Stimulated activated CD4-positive, alpha-beta T cell treated with anti-CD3 and anti-CD28 coated beads, Interleukin-1b, Interleukin-23, amount 100 ng/mL, for 1 hour (primary cell): ENCODE measurements at regions not wholly inside any gene's neighbourhood (a gene's known extent, or its start where the extent isn't known, plus 50 kb on each side); places are given as distances from the start of the nearest gene placed in this dataset.

ENCODE experiments used
- DNase-seq, 2 donors: peaks; one replicate each; pipeline ENCODE4 v3.0.0-alpha.2; 2020; ENCODE audit warnings: low read depth in 2 of 2

DNA sequence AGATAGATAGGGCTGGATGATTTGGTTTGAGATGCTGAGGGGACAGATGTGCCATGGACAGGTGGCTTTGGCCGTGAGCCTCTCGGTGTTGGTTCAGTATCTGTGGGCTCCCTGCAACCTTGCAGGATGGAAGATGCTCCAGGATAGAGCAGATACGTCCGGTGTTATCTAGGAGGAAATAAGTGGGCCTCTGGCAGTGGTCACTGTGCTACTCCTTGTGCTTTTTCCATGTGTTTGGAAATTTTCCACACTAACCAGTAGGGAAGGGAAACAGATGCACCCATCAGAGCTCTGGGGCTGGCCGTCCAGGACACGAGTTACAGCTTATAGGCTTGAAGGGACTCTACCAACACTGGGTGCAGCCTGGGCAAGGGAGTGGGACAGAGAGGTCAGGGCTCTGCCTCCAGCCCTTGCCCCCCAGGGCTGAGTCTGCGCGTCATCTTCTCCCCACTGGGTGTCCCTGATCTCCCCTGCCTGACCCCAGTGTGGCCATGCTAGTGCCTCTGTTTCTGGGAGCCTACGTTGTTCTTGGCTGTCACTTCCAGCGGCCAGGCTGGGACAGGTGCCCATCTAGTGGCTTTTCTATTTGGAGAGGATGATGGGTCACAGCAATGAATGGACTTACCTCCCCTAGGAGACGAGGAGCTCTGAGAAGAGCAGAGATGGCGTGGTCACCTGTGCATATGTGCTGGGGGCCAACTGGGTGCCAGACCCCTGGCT lies 166.9 kb downstream of the SEC14L1 start:
- no peak for DNase-seq

DNA sequence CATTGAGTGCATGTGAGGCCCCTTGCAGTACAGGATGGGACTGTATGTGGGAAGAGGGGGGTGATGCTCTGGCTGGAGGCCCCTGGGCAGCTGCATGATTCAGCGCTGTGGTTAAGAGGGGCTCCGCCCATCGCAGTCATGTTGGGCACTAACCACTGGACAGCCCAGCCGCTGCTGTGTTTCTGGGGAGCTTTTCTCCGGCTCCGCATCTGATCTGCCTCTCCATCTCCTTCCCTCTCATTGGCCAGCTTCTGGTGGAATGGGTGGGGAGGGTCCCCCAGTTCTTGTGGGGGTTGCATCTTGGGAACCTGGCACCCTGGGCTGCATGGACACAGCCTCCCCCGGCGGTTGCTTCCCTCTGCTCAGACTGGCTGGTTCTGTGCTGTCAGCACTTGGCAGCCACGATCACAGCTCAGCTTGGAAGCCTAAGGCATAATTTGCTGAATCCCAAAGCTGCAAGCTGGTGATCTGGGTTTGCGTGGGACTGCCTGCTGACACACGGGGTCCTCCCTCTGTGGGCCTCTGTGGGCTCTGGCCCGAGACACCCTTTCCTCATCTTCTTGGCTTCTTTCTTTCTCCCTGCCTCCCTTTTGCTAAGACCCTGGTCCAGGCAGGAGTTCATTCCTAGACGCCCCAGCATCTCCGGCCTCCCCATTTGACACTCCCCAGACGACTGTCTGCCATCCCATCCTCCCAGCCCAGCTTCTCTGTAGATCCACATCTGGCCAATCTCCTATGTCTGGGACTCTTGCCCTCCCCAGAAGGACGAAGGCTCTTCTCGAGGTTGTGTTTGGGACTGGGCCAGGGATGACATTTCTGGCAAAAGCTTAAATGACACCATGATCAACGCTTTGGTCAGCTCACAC lies 168.3 kb downstream of the SEC14L1 start:
- no peak for DNase-seq

DNA sequence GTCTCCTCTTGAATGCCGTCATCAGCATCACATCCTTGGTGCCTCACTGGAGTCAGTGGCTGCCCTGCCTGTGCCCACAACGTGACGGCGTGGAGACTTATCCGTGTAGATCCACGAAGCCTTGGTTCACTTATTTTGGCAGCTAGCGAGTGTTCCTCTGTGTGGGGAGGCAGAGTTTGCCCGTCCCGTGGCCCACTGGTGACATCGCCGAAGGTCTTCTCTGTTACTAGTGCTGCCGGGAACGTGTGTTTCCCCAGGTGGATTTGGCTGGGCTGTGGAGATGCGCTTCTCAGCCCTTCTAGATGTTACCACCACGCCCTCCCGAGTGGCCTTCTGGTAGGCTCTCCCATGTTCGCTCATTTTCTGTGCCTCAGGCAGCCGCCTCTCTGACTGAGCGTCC lies 169.6 kb downstream of the SEC14L1 start:
- DNase-seq, result no peak

DNA sequence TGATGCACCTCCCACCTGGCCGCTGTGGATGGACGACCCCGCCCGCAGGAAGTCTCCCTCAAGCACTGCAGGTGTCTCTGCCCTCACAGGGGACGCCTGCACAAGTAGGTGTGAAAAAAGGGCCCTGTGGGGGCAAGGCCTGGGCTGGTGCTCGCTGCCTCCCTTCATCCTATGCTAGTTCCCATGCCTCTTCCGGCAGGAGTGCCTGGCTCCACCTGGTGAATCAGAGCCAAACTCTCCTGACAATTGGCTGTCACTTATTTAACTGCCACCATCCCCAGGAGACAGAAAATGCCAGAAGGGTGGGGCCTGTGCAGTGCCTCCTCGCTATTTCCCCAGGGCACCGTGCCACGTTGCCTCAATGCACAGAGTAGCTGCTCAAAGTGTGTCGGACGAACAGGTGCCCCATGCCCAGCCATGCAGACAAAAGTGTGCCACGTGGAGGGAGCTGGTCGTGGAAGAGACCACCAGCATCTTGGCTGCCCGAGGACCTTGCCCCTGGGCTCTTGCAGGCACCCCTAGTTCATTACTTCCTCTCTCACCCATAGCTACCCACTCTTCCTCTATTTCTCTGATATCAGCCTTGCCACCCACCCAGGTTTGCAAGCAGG lies 170.7 kb downstream of the SEC14L1 start:
- no peak for DNase-seq

DNA sequence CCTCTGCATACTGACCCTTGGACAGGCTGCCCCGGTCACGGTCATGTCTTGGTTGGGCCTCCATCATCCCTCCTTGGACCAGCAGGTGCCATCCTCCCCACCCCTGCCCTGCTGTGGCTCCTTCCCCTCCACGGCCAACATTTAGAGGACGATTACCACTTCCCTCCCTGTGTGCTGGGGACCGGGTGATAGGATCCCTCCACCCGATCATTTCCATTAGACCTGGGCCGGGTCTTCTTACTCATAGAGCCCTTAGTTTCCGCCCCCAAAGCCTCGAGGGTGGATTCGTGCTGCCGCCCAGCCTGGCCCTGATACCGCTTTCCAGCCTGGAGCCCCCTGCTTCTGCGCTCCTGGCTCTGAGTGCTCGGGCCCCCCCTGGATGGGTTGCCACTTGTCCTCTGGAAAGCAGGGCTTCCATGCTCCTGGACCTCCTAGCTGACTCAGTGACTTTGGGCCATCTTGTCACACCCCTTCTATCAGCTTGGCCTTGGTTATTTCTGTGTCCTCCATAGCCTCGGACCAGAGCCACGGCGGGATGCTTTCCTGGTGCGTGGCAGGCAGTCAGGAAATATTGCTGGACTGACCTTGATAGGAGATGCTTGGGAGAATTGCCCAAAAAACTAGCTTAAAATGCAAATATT lies 171.4 kb downstream of the SEC14L1 start:
- DNase-seq, result no peak

DNA sequence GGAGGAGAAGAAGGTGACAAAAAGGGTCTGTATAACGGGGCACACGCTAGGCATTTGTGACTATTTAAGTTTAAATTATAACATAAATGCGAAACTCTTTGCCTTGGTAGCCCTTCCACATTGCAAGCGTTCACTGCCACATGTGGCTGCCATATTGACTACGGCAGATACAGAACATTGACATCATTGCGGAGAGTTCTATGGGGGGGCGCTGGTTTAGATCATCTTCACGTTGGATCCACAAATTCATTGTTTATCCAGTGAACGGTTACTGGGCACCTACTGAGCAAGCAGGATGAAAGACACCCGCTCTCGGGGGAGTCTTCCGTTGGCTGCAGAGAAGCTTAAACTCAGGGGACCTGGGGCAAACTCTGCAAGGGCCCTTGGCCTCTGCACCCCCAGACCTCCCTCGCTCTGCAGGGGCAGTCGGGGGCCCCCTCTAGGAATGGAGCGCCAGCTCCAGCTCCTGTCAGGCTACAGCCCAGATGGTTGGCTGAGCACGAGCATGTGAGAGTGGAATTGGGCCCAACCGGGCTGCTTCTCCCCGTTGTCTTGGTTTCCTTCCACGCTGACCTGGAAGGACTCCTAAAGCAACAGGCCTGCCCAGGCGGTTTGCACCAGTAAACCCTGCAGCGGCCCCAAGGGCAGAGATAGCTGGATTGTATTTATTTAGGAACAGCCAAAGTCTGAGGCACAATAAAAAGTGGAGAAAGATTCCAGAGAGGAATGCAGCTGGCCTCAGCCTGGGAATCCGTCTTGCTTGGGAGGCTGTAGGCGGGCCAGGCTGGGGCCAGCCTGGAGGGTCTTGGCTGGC lies 172.2 kb downstream of the SEC14L1 start:
- DNase-seq, result no peak

DNA sequence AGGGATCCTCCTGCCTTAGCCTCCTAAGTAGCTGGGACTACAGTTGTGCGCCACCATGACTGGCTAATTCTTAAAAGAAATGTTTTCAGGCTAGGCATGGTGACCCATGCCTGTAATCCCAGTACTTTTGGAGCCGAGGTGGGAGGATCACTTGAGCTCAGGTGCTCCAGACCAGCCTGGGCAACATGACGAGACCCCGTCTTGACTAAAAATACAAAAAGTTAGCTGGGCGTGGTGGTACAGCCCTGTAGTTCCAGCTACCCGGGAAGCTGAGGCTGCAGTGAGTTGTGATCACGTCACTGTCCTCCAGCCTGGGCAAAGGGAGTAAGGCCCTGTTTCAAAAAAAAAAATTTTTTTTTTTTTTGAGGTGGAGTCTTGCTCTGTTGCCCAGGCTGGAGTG lies 173.1 kb downstream of the SEC14L1 start:
- DNase-seq, result no peak

DNA sequence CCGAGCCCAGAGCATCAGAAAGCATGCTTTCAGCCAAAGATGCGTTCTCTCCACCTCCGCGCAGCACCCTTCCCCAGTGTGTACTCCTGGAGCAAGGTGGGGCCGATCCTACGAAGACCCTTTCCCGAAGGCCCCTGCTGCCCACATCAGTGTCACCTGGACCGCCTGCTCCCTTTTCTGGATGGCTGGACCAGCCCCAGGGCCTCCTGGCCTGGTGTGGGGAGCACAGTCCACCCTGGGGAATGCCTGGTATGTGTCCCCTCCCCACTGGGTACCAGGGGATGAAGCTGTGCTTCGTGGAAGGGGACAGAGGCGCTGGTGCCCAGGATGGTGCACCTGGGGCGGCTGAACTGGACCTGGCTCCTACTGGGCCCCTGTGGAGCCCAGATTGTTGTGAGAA lies 173.8 kb downstream of the SEC14L1 start:
- no peak for DNase-seq

DNA sequence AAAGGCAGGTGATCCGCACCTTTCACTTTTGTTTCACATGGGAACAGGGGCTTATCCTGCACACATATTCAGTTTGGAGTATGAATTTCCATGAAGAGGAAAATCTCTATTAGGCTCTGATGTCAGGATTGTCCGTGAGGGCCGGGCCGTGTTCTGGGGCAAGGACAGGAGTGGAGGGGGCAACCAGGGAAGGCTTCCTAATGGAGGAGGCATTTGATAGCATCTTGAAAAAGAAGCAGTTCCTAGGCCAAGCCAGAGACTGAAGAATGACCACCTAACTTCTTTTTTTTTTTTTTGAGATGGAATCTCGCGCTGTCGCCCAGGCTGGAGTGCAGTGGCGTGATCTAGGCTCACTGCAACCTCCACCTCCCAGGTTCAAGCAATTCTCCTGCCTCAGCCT lies 174.2 kb downstream of the SEC14L1 start:
- DNase-seq, result no peak

DNA sequence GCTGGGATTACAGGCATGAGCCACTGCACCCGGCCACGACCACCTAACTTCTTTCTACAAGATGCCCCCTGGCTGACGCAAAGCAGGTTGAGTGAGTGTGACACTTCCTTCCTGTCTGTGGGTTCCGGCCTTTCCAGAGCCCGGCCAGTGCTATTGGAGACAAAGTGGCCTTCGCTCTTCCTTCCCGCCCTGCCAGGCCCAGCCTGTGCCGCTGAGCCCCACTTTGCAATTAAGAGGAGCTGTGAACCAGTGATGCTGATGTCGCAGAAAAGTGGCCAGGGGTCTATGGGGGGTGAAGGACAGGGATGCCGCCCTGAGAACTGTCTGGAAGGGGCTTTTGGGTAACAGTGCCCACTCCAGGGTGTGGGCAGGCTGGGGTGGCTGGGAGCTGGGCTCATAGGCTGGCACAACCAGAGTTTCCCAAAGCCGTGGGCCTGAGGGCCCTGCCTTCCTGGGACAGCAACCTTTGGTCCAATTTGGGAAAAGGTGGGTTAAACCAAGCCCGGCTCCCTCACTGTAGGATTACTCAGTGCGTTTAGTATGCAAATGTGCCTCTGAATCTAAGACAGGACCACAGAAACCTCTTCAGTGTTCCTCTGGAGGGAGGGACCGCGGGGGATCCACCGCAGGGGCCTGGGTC lies 174.9 kb downstream of the SEC14L1 start:
- DNase-seq, result no peak

DNA sequence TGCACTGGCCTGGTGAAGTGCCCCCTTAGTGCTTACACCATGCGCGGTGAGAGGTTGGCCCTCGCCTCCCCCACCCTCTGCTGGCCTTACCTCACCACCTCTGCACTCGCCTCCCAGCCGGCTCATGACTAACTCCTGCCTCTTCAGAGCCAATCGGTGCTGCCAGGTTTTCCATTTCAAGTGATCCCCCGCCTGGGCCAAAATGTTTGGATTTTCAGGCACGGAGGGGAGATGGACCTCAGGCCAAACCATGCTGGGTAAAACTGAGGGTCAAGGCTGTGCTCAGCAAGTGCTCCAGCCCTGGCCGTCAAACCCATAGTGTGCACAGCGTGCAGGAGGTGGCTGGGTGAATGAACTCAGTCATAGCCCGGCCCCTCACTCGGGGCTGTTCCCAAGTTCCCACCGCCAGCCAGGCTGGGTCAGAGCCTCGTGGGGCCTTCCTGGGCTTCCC lies 175.4 kb downstream of the SEC14L1 start:
- DNase-seq, result no peak

DNA sequence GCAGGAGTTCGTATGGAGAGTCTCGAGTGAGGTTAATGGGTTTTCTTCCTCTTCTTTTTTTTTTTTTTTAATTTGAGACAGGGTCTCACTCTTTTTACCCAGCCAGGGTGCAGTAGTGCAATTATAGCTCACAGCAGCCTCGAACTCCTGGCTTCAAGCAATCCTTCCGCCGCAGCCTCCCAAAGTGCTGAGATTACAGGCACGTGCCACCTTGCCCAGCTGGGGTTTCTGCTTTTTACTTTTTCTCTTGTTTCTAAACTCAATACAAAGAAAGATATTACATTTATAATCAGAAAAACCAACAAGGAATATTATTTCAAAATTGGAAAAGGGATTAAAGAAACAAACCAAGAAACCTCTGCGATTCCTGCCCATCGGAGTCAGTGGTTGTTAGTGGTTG lies 175.9 kb downstream of the SEC14L1 start:
- DNase-seq, result no peak

DNA sequence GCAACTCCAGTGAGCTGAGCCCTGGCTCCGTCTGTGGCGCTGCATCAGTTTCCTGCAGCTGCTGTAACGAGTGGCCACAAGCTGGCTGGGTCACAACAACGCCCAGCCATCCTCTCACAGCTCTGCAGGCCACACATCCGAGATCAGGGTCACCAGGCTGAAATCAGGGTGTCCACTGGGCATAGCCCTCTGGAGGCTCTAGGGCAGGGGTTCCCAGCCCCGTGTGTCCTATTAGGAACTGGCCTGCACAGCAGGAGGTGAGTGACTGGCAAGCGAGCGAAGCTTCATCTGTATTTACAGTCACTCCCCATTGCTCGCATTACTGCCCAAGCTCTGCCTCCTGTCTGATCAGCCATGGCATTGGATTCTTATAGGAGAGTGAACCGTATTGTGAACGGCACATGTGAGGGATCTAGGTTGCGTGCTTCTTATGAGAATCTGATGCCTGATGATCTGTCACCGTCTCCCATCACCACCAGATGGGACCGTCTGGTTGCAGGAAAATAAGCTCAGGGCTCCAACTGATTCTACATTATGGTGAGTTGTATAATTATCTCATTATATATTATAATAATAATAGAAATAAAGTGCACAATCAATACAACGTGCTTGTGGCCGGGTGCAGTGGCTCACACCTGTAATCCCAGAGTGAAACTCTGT lies 176.5 kb downstream of the SEC14L1 start:
- no peak for DNase-seq

DNA sequence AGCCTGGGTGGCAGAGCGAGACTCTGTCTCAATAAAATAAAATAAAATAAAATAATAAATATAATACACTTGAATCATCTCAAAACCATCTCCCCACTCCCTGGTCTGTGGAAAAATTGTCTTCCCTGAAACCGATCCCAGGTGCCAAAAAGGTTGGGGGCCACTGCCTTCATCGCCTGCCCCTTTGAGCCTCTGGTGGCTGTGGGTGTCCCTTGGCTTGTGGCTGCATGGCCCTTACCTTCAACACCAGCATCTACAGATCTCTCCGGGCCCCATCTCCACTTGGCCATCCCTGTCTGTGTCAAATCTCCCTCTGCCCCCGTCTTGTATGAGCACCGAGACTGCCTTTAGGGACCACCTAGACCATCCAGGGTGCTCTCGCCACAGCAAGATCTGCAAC lies 177.3 kb downstream of the SEC14L1 start:
- DNase-seq, result no peak

DNA sequence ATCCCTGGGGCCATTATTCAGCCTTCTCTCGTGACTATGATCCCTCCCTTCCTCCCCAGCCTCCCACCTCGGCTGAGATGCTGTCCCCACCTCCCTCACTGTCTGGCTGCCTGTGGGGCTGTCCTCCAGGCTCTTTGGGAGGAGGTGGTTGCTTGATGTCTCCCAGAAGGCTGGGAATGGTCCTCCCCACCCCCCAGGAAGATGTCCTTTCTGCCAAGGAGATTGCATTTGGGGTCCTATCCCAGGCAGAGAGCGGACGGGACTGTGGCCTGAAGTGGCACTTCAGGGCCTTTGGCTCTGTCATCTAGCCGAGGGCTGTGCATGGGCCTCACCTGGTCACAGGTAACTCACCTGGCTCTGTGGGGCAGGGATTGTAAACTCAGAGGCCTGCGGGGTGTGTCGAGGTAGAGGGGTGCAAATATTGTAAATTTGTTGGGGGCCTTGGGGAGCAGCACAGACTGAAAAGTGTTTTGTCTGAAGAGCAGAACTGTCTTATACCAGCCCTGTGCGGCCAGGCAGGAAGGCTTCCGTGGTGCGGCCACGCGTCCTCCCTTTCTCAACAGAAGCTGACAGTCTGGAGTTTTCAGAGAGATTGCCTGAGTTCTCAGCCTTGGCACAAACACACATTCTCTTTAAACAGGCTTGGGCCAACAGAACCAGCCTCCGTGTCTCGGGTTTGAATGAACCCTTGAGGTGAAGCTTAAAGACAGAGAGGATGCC lies 177.9 kb downstream of the SEC14L1 start:
- DNase-seq, result no peak

DNA sequence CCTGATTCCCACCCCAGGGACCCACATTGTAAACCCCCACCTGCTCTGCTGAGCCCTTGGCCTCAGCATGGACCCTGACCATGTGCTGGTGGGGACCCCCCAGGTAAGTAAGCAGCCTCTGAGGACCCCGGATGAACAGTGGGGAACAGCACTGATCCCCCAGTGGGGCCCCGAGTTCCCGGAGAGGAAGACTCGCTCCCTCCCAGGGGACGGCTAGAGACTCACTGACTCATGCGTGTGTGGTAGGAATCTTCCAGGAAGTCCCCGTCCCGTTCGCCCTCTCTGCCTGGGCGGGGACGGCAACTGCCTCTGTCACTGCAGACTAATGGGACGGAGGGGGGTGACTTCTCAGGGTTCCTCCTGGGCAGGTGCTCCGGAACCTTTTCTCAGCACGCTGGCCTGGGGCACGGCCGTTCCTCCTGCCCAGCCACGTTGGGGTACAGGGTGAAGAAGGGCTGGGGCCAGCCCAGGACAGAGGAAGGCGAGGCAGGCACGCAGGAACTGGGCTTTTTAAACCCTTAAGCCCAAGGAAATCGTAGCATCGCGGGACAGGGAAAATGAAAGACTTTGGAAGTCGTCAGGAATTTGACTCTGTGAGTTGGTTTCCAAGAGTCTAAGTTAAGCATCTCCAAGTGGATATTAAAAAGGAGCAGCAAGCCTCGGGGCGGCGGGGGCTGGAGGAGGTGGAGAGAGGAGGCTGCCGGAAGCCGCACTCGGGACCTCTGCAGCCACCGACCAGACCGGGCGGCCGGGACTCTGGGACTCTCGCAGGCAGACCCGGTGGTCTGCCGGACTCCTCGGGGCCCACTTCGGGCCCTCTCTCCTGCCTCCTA lies 178.7 kb downstream of the SEC14L1 start:
- peak; percentile 41 to 46 for DNase-seq

DNA sequence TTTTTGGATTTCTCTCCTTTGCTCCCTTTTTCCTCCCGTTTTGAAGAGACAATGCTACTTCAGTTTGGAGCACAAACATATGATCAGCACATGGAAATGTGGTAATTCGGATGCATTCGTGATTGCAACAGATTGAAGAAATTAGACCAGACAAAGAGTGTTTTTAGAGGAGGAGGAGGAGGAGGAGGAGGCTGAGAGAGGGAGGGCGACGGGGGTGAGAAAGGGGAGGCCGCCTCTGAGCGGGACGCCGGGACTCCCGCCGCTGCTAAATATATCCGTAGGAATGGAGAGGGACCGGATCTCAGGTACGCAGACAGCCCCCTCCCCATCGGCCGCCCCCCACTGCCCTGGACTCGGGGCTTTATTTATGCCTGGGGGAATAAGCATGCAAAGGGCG lies 179.3 kb downstream of the SEC14L1 start:
- no peak for DNase-seq

DNA sequence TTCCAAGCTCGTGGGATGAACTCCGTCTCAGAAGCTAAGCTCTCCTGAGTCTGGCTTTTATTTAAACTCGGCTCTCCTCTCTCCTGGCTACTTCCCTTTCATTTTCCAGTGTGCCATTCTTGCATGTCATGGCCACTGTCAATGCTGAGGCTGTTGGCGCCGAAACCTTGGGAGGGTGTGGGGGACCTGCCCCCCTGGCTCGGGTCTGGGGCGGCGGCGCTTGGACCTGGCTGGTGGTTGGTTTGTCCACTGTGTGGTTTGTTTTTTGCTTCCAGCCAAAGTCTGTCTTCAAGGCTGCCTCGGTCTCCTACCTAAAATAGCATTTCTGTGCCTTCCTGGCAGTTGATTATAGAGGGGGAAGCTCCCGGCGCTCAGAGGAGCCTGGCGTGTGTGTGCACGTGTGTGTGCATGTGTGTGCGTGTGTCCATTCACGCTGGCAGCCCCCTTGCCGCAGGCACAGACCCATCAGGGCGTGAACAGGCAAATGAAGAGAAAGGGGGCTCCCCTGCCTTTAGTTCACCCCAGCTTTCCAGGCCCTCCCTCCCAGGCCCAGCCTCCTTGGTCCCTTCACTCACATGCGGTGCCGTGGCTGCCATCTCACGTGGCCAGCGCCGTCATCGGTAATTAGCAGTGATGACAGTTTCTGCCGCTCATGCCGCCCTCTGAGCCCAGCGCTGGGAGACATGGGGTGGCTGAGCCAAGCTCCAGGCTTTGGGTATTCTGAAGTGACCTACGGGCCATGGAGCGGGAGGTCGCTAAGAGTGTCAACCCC lies 179.9 kb downstream of the SEC14L1 start:
- DNase-seq, result no peak
